DMS79 (cell line): ENCODE measurements at regions not wholly inside any gene's neighbourhood (a gene's known extent, or its start where the extent isn't known, plus 50 kb on each side); places are given as distances from the start of the nearest gene placed in this dataset.
"Not testable (repeated sequence)": the region's sequence is repeated elsewhere in the genome, so short reads cannot be mapped to it uniquely, and the experiment has no call there.

Experiments
- DNase-seq: peaks from one replicate; lab custom pipeline; 2025; lab: John Stamatoyannopoulos, UW

- peak; percentile 37 for DNase-seq
Measured at GRCh38 chr16:22436823-22437652, 62.6 kb upstream of the CDR2 start.

GRCh38 chr16:22436326-22436822, 62.0 kb upstream of the CDR2 start:
- DNase-seq, result not testable (repeated sequence)

DNA sequence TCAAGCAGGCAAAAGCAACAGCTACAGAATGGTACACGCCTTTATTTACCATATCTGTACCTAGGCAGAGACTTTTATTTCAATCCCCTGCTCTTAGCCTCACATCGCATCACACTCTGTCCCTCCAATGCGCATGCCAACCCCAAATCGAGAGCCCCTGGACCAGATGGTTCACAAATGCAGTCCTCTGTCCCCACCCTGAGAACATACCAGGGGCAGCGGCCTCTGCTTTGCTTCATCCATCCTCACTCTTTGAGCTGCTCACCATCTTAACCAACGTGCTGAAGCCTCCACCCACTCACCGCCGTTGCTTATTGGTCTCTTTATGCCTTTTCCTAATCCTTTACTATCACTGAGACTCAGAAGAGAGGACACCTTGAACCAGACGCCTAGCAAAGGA, 56.9 kb upstream of the CDR2 start:
- not testable (repeated sequence) for DNase-seq

- DNase-seq, result no peak
Measured at GRCh38 chr16:22428654-22429053, 54.2 kb upstream of the CDR2 start.

DNA sequence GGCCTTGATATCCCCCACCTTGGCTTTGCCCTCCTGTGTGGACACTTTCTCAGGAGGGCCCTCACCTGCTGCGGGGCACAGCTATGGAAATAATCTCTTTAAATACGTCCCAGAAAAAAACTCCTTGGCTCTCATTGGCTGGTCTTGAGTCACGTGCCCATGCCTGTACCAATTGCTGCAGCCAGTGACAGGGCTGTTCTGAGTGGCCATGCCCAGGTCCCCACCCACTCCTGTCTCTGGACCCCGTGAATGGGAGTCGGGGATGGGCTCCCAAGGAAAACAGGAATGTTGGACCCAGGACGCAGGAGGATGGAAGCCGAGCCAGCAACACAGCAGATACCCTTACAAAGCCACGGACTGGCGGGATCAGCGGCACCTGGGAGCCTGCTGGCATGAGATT, 53.1 kb upstream of the CDR2 start:
- DNase-seq, result no peak

DNA sequence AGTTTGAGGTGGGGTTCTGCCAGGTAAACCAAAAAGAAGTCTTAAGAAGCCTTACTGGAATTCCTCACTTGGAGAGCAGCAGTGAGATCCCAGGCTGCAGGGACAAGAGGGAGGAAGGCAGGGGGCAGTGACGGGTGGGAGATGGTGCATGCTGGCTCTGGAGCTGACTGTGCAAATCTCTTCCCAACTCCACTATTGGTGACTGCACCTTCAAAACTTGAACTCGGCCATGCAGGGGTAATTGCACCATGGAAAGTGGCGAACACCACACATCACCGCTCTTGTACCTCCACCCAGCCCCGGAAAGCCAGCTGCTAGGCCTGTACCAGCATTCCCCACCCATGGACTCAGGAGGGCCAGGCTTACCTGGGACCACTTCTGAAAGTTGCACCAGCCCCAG, 51.4 kb upstream of the CDR2 start:
- no peak for DNase-seq

DNA sequence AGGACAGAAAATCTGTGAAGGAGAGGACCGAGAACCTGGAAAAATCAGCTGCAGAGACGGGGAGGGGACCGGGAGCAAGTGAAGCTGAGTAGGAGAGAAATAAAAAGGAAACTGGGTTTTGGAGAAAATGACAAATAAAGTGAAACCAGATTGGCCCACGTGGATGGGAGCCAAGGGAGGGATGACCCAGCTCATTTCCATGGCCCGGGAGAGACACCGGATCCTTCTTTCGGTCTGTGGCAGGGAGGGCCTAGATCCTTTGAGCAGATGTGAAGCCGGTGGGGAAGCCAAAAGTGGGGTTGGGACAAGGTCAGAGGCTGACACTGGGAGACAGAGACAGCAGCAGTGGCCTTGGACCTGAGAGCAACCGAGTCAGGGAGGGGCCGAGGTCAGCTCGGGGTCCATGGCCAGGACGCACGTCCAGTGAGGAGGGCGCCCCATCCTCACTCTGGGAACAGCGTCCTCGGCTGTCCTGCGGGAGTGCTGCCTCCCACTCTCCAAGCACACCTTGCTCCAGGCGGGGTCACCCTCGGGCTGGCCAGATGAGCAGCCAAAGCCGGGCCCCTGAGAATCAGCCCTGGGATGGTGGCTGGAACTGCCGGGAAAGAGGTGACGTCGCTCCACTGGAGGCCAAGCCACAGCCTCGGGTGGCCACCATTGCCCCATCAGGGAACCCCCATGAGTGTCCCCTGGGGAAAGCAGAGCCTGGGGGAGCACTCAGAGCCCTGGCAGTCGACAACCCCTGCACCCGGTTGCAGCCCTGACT, 50.8 kb upstream of the CDR2 start:
- DNase-seq, result no peak

DNA sequence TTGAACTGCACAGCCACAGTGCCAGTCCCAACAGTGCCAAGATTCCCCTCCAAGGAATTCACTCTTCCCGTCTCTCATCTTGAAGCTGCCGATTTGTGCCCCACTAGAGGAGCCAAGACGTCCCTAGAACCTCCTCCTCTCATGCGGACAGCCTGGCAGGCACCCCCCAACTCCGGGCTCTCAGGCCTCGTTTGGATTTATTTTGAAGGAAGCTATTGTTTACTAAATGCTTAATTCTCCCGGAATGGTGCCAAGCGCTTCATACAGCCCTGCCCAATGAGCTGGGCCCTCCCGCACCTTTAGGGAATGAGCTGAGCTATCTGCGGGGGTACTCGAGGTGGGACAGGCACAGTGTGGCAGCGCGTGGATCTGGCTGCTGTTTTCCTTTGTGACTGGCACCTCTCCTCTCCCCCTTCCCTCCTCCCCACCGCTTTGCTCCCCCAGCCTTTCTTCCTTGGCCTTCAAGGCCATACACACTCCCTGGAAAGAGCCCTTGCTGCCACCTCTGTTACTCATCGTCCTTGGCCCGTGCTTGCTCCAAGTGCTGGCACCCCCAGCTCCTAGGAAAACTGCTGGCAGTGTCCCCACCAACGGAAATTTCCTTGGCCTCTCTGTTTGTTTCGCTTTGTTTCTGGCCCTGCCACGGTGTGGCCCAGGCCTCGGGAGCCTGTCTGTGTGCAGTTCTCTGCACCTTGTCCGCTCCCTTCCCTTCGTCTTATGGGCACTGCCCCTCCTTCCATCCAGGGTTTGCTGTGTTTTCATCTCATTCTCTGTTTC, 49.9 kb upstream of the CDR2 start:
- DNase-seq, result no peak
